HCT116 (cell line): ENCODE measurements at regions not wholly inside any gene's neighbourhood (a gene's known extent, or its start where the extent isn't known, plus 50 kb on each side); places are given as distances from the start of the nearest gene placed in this dataset.

ENCODE experiments used
- ATAC-seq: fragments of 200-7000 bp; cut with Tn5 transposase; 2 replicates; pipeline ENCODE4 v1.9.1; 2020; ENCODE audit warnings: mild to moderate bottlenecking, moderate library complexity
- BruUV-seq: library from RNA; stranded (reverse); fragments of 400-500 nt; replicated peaks from 2 replicates; lab custom pipeline; 2021; lab: Mats Ljungman, UMichigan
- CTCF ChIA-PET: fragments of 300-600 bp; sonication (Branson Sonifier 250); formaldehyde crosslinking; loops from one replicate; lab custom pipeline; 2021; ENCODE audit warnings: antibody characterized with exemption; lab: Charles Lee
- POLR2A ChIA-PET: fragments of 300-600, 350-600 bp; sonication (Branson Sonifier 250); formaldehyde crosslinking; loops from one replicate; lab custom pipeline; 2021; ENCODE audit warnings: antibody characterized with exemption; lab: Charles Lee
- RAD21 ChIA-PET, 2 experiments: fragments of 300-600 bp; sonication (Branson Sonifier 250); formaldehyde crosslinking; loops; one replicate each; lab custom pipeline; 2023; ENCODE audit warnings: low total read pairs in 2 of 2; ENCODE audit not compliant: uncharacterized antibody in 2 of 2, unreplicated experiment in 2 of 2, low non-redundant PET in 1 of 2; lab: Charles Lee
- DNase-seq: peaks from one replicate; pipeline ENCODE4 v3.0.0-alpha.2; 2010; ENCODE audit warnings: low read depth, low spot score
- H2AFZ ChIP-seq: fragments of 200-600 bp; shearing (Covaris generic), sonication (generic); 2 replicates; pipeline ENCODE4 v1.6.1; 2017; ENCODE audit warnings: low read depth, mixed run types, mixed read lengths, antibody characterized with exemption, low read length; ENCODE audit not compliant: poor library complexity, severe bottlenecking
- H3K27ac ChIP-seq: 2 replicates; pipeline ENCODE4 v1.5.1; 2012; ENCODE audit warnings: low read depth, low read length
- H3K27me3 ChIP-seq: fragments of 200-600 bp; sonication (generic); 2 replicates; pipeline ENCODE4 v1.6.1; 2016; ENCODE audit warnings: mixed run types, low read length, mixed read lengths; ENCODE audit not compliant: insufficient read depth
- H3K36me3 ChIP-seq, 2 experiments: fragments of 200-500 bp in 1 of 2; fragments of 200-600 bp in 1 of 2; sonication (Bioruptor generic) in 1 of 2; sonication (generic) in 1 of 2; 2 replicates each; pipeline versions ENCODE4 v1.5.1 to v1.6.1; 2014 to 2016; ENCODE audit warnings: low read length in 2 of 2, inconsistent platforms in 1 of 2, mixed read lengths in 1 of 2, mixed run types in 1 of 2; ENCODE audit not compliant: insufficient read depth in 2 of 2, control insufficient read depth in 1 of 2
- H3K4me1 ChIP-seq, 2 experiments: fragments of 200-600 bp in 1 of 2; sonication (generic) in 1 of 2; 2 replicates each; pipeline versions ENCODE4 v1.5.1 to v1.6.1; 2012 to 2017; ENCODE audit warnings: low read length in 2 of 2, inconsistent platforms in 1 of 2, mild to moderate bottlenecking in 1 of 2, mixed read lengths in 1 of 2, mixed run types in 1 of 2, moderate library complexity in 1 of 2; ENCODE audit not compliant: insufficient read depth in 2 of 2, control insufficient read depth in 1 of 2
- H3K4me2 ChIP-seq: fragments of 200-600 bp; sonication (generic); 2 replicates; pipeline ENCODE4 v1.6.1; 2017; ENCODE audit warnings: mixed run types, low read length, mixed read lengths
- H3K4me3 ChIP-seq, 2 experiments: fragments of 200-600 bp in 1 of 2; sonication (generic) in 1 of 2; replicated peaks in 1 of 2; 2 replicates each; pipeline ENCODE4 v1.5.1; 2011 to 2016; ENCODE audit warnings: low read length in 2 of 2, control low read depth in 1 of 2, low read depth in 1 of 2, mild to moderate bottlenecking in 1 of 2, mixed read lengths in 1 of 2, mixed run types in 1 of 2
- H3K79me2 ChIP-seq: fragments of 200-600 bp; sonication (generic); 2 replicates; pipeline ENCODE4 v1.6.1; 2017; ENCODE audit warnings: mild to moderate bottlenecking, mixed run types, low read length, moderate library complexity, mixed read lengths; ENCODE audit not compliant: insufficient read depth
- H3K9ac ChIP-seq: fragments of 200-600 bp; sonication (generic); 2 replicates; pipeline ENCODE4 v1.6.1; 2016; ENCODE audit warnings: low read length, mixed read lengths
- H3K9me2 ChIP-seq: fragments of 200-600 bp; sonication (generic), shearing (Covaris generic); 2 replicates; pipeline ENCODE4 v1.6.1; 2017; ENCODE audit warnings: mixed run types, mild to moderate bottlenecking, moderate library complexity; ENCODE audit not compliant: insufficient read depth
- H3K9me3 ChIP-seq, 2 experiments: fragments of 200-500 bp in 1 of 2; fragments of 200-600 bp in 1 of 2; sonication (Bioruptor generic) in 1 of 2; sonication (generic) in 1 of 2; 2 replicates each; pipeline ENCODE4 v1.6.1; 2014 to 2017; ENCODE audit warnings: low read length in 2 of 2, mixed read lengths in 2 of 2, inconsistent platforms in 1 of 2, low read depth in 1 of 2, mild to moderate bottlenecking in 1 of 2, mixed run types in 1 of 2, moderate library complexity in 1 of 2; ENCODE audit not compliant: control insufficient read depth in 1 of 2, insufficient read depth in 1 of 2
- H4K20me1 ChIP-seq: fragments of 200-600 bp; sonication (generic), shearing (Covaris generic); 2 replicates; pipeline ENCODE4 v1.6.1; 2017; ENCODE audit warnings: mixed run types, mild to moderate bottlenecking, moderate library complexity; ENCODE audit not compliant: insufficient read depth
- CEBPB ChIP-seq: IDR thresholded peaks from 2 replicates; pipeline ENCODE4 v1.6.1; 2012; ENCODE audit warnings: low read depth
- CTCF ChIP-seq, 3 experiments: fragments of 200-600 bp in 1 of 3; sonication (generic) in 1 of 3; IDR thresholded peaks in 2 of 3; conservative IDR thresholded peaks in 1 of 3; 2 replicates each; pipeline ENCODE4 v1.5.1; 2012 to 2017; ENCODE audit warnings: low read depth in 2 of 3, low read length in 2 of 3, antibody characterized with exemption in 1 of 3, borderline replicate concordance in 1 of 3, control low read depth in 1 of 3, mild to moderate bottlenecking in 1 of 3, mixed read lengths in 1 of 3, mixed run types in 1 of 3, moderate library complexity in 1 of 3; ENCODE audit not compliant: insufficient read depth in 1 of 3
- ELF1 ChIP-seq: IDR thresholded peaks from 2 replicates; pipeline ENCODE4 v1.6.1; 2012; ENCODE audit warnings: low read depth, borderline replicate concordance
- EZH2 ChIP-seq: fragments of 200-600 bp; sonication (generic); IDR thresholded peaks from 2 replicates; pipeline ENCODE4 v1.6.1; 2017; ENCODE audit warnings: antibody characterized with exemption, mixed run types
- EZH2phosphoT487 ChIP-seq: fragments of 200-600 bp; IDR thresholded peaks from 2 replicates; pipeline ENCODE4 v1.6.1; 2018; ENCODE audit warnings: antibody characterized with exemption, borderline replicate concordance
- FOSL1 ChIP-seq: IDR thresholded peaks from 2 replicates; pipeline ENCODE4 v1.6.1; 2012; ENCODE audit warnings: low read depth
- MAX ChIP-seq: IDR thresholded peaks from 2 replicates; pipeline ENCODE4 v1.6.1; 2012
- POLR2A ChIP-seq: IDR thresholded peaks from 2 replicates; pipeline ENCODE4 v1.7.0; 2011; ENCODE audit warnings: borderline replicate concordance; ENCODE audit not compliant: insufficient read depth, insufficient read length; ENCODE audit errors: extremely low read depth
- RAD21 ChIP-seq: IDR thresholded peaks from 2 replicates; pipeline ENCODE4 v1.6.1; 2012; ENCODE audit warnings: low read depth, mild to moderate bottlenecking
- REST ChIP-seq: IDR thresholded peaks from 2 replicates; pipeline ENCODE4 v1.6.1; 2012; ENCODE audit warnings: low read depth
- SIN3A ChIP-seq: IDR thresholded peaks from 2 replicates; pipeline ENCODE4 v1.6.1; 2012; ENCODE audit warnings: low read depth
- YY1 ChIP-seq: IDR thresholded peaks from 2 replicates; pipeline ENCODE4 v1.6.1; 2011; ENCODE audit warnings: low read length, low read depth, moderate library complexity, mild to moderate bottlenecking; ENCODE audit not compliant: insufficient replicate concordance; ENCODE audit errors: extremely low read depth
- ZBTB33 ChIP-seq: IDR thresholded peaks from 2 replicates; pipeline ENCODE4 v1.6.1; 2011; ENCODE audit warnings: mild to moderate bottlenecking, low read length, moderate library complexity; ENCODE audit not compliant: insufficient replicate concordance; ENCODE audit errors: extremely low read depth
- ZFX ChIP-seq: fragments of 450-650 bp; IDR thresholded peaks from 2 replicates; pipeline ENCODE4 v1.6.1; 2017
- ZNF274 ChIP-seq: fragments of 200-500 bp; sonication (Bioruptor generic); IDR thresholded peaks from 2 replicates; pipeline ENCODE4 v1.6.1; 2014; ENCODE audit warnings: mild to moderate bottlenecking, low read depth, low read length, inconsistent platforms
- intact Hi-C: fragments of 100-400 bp; cut with micrococcal nuclease; formaldehyde crosslinking; loops from 2 replicates; pipeline ENCODE4 v1.10.0; 2022

- no peaks in the 10 kb centered on the region for H3K27me3 ChIP-seq
- H3K9me2 ChIP-seq, result no peaks in the 10 kb centered on the region
- H3K9ac ChIP-seq, result no peak overlapping the region
- peak overlapping the region; percentile 37; the same call in 1 of the 2 replicates for H3K4me2 ChIP-seq
- H3K4me1 ChIP-seq, result peaks cover 19 to 28% of the 10 kb centered on the region in 2 experiments
- H3K36me3 ChIP-seq, result no peaks in the 10 kb centered on the region
- ChIA-PET CTCF (interaction anchor here (2.3 kb wide), 1 partner anchor 140 kb away, joined by 9 read pairs; no protein-coding TSS in a partner anchor), POLR2A (no interaction called here), RAD21 (interaction anchor here in 1 of 2 experiments (0.7 kb wide), 1 partner anchor 177 kb away, joined by 4 read pairs; no protein-coding TSS in a partner anchor)
- no TSS peak for BruUV-seq
- no peaks in the 10 kb centered on the region for H3K79me2 ChIP-seq
- no peaks in the 10 kb centered on the region for H4K20me1 ChIP-seq
- H3K27ac ChIP-seq, result no peak overlapping the region
- DNase-seq (no peak), ATAC-seq (no peak)
- TF ChIP-seq EZH2phosphoT487 (no peak), REST (no peak), FOSL1 (no peak), ZBTB33 (no peak), CEBPB (no peak), POLR2A (no peak), EZH2 (no peak), YY1 (no peak), RAD21 (no peak), SIN3A (no peak), MAX (no peak), ZNF274 (no peak), ZFX (no peak), ELF1 (no peak), CTCF (IDR thresholded peaks at IDR 0.05 in 2 of 3, conservative IDR thresholded peaks at IDR 0.05 in 1 of 3; ENCODE audit: borderline replicate concordance in 1 of 3, insufficient read depth in 1 of 3, low read depth in 2 of 3, low read length in 2 of 3) (no peak)
- H2AFZ ChIP-seq, result no peak overlapping the region
- H3K4me3 ChIP-seq, result no peak overlapping the region
- intact Hi-C loops, result no loop called here
- no peaks in the 10 kb centered on the region for H3K9me3 ChIP-seq
Measured at GRCh38 chr15:35304389-35304788, 219.3 kb upstream of the NANOGP8 start.
